IMR-90 (cell line): ENCODE measurements at regions not wholly inside any gene's neighbourhood (a gene's known extent, or its start where the extent isn't known, plus 50 kb on each side); places are given as distances from the start of the nearest gene placed in this dataset.

Experiments
- ATAC-seq: fragments of 200-7000 bp; cut with Tn5 transposase; 2 replicates; pipeline ENCODE4 v1.9.1; 2020; ENCODE audit warnings: low read depth, mild to moderate bottlenecking, moderate library complexity
- BruUV-seq: library from RNA; stranded (reverse); fragments of 400-500 nt; replicated peaks from 2 replicates; lab custom pipeline; 2021; lab: Mats Ljungman, UMichigan
- CTCF ChIA-PET: fragments of 300-600 bp; formaldehyde crosslinking; extraction: SDS; loops from one replicate; lab custom pipeline; 2021; ENCODE audit warnings: antibody characterized with exemption; lab: Yijun Ruan, JAX
- POLR2A ChIA-PET: fragments of 300-600 bp; sonication (Branson Sonifier 250); formaldehyde crosslinking; loops from one replicate; lab custom pipeline; 2022; ENCODE audit warnings: antibody characterized with exemption; ENCODE audit not compliant: unreplicated experiment; lab: Charles Lee
- DNase-seq: peaks from one replicate; pipeline ENCODE4 v3.0.0; 2013
- H2AFZ ChIP-seq: replicated peaks from 2 replicates; pipeline ENCODE3; 2013; ENCODE audit warnings: low read length, mild to moderate bottlenecking; ENCODE audit not compliant: poor library complexity
- H2AK5ac ChIP-seq: 2 replicates; pipeline ENCODE4 v1.6.1; 2013; ENCODE audit warnings: low read depth, low read length, inconsistent platforms
- H2AK9ac ChIP-seq: replicated peaks from 2 replicates; pipeline ENCODE3; 2013; ENCODE audit warnings: mild to moderate bottlenecking, low read depth, low read length, moderate library complexity; ENCODE audit not compliant: poor library complexity
- H2BK120ac ChIP-seq: 2 replicates; pipeline ENCODE4 v1.6.1; 2013; ENCODE audit warnings: low read depth, low read length, inconsistent platforms
- H2BK15ac ChIP-seq: 3 replicates; pipeline ENCODE4 v1.6.1; 2013; ENCODE audit warnings: low read depth, low read length, inconsistent platforms
- H2BK20ac ChIP-seq: 2 replicates; pipeline ENCODE4 v1.6.1; 2013; ENCODE audit warnings: low read depth, mild to moderate bottlenecking, inconsistent platforms, low read length, moderate library complexity
- H2BK5ac ChIP-seq: 2 replicates; pipeline ENCODE4 v1.6.1; 2013; ENCODE audit warnings: mild to moderate bottlenecking, low read depth, low read length, inconsistent platforms; ENCODE audit not compliant: poor library complexity, severe bottlenecking
- H3K14ac ChIP-seq: replicated peaks from 2 replicates; pipeline ENCODE4 v1.6.1; 2013; ENCODE audit warnings: low read depth, low read length, inconsistent platforms
- H3K18ac ChIP-seq: 2 replicates; pipeline ENCODE4 v1.6.1; 2013; ENCODE audit warnings: low read depth, low read length, control low read depth
- H3K23ac ChIP-seq: 2 replicates; pipeline ENCODE4 v1.6.1; 2013; ENCODE audit warnings: low read depth, low read length, inconsistent platforms
- H3K27ac ChIP-seq: 2 replicates; pipeline ENCODE4 v1.5.1; 2013; ENCODE audit warnings: mild to moderate bottlenecking, control low read depth, low read length; ENCODE audit not compliant: insufficient read depth
- H3K27me3 ChIP-seq: 2 replicates; pipeline ENCODE4 v1.6.1; 2013; ENCODE audit warnings: low read length; ENCODE audit not compliant: control insufficient read depth, insufficient read depth
- H3K36me3 ChIP-seq: 2 replicates; pipeline ENCODE4 v1.6.1; 2013; ENCODE audit warnings: low read length, mixed read lengths; ENCODE audit not compliant: control insufficient read depth, insufficient read depth
- H3K4ac ChIP-seq: 2 replicates; pipeline ENCODE4 v1.6.1; 2013; ENCODE audit warnings: low read depth, low read length, inconsistent platforms
- H3K4me1 ChIP-seq: 2 replicates; pipeline ENCODE4 v1.6.1; 2013; ENCODE audit warnings: low read length, mixed read lengths; ENCODE audit not compliant: control insufficient read depth, insufficient read depth
- H3K4me2 ChIP-seq: 2 replicates; pipeline ENCODE4 v1.6.1; 2013; ENCODE audit warnings: low read depth, mild to moderate bottlenecking, control low read depth, low read length, moderate library complexity
- H3K4me3 ChIP-seq: 2 replicates; pipeline ENCODE4 v1.5.1; 2013; ENCODE audit warnings: low read depth, mild to moderate bottlenecking, control low read depth, low read length, moderate library complexity; ENCODE audit not compliant: insufficient read depth
- H3K56ac ChIP-seq: 2 replicates; pipeline ENCODE4 v1.6.1; 2013; ENCODE audit warnings: low read length, inconsistent platforms; ENCODE audit not compliant: insufficient read depth; ENCODE audit errors: extremely low read depth
- H3K79me1 ChIP-seq, 2 experiments: 2 replicates each; pipeline ENCODE4 v1.6.1; 2013; ENCODE audit warnings: low read length in 2 of 2, inconsistent platforms in 1 of 2, low read depth in 1 of 2
- H3K9ac ChIP-seq: 2 replicates; pipeline ENCODE4 v1.6.1; 2013; ENCODE audit warnings: low read depth, low read length, control low read depth
- H3K9me1 ChIP-seq: 2 replicates; pipeline ENCODE4 v1.6.1; 2013; ENCODE audit warnings: low read length, inconsistent platforms; ENCODE audit not compliant: insufficient read depth
- H3K9me3 ChIP-seq: 2 replicates; pipeline ENCODE4 v1.6.1; 2013; ENCODE audit warnings: low read length; ENCODE audit not compliant: control insufficient read depth, insufficient read depth
- H4K20me1 ChIP-seq: 2 replicates; pipeline ENCODE4 v1.6.1; 2013; ENCODE audit warnings: low read length, inconsistent platforms; ENCODE audit not compliant: insufficient read depth
- H4K5ac ChIP-seq: 2 replicates; pipeline ENCODE4 v1.6.1; 2013; ENCODE audit warnings: mild to moderate bottlenecking, low read depth, low read length, control low read depth
- H4K8ac ChIP-seq, 2 experiments: 2 replicates each; pipeline ENCODE4 v1.6.1; 2013; ENCODE audit warnings: low read depth in 2 of 2, low read length in 2 of 2, control low read depth in 1 of 2, inconsistent platforms in 1 of 2
- H4K91ac ChIP-seq: 2 replicates; pipeline ENCODE4 v1.6.1; 2013; ENCODE audit warnings: low read depth, low read length, inconsistent platforms; ENCODE audit not compliant: insufficient read depth
- CEBPB ChIP-seq: IDR thresholded peaks from 2 replicates; pipeline ENCODE4 v1.6.1; 2012; ENCODE audit warnings: low read depth, low read length, improper control_type of control experiment
- WGBS, 2 experiments: methylation state at CpG; one replicate each; pipeline versions ENCODE4 v1.1.5 to v1.1.7; 2013; ENCODE audit warnings: missing lambda C conversion rate in 2 of 2; ENCODE audit not compliant: insufficient read length in 1 of 2; ENCODE audit errors: extremely low coverage in 2 of 2; 5-methylcytosine and 5-hydroxymethylcytosine counted together
- dilution Hi-C: fragments of 300-500 bp; cut with HindIII; formaldehyde crosslinking; loops from one replicate; pipeline ENCODE4 v1.14.3; 2018; ENCODE audit warnings: low sequenced_read_pairs; ENCODE audit not compliant: unreplicated experiment
- in situ Hi-C: fragments of 300-500 bp; cut with MboI; formaldehyde crosslinking; loops from 3 replicates; pipeline ENCODE4 v1.14.3; 2019; ENCODE audit warnings: low sequenced_read_pairs, inconsistent platforms, mixed read lengths
- intact Hi-C: fragments of 100-400 bp; cut with micrococcal nuclease; formaldehyde crosslinking; loops from 2 replicates; pipeline ENCODE4 v1.10.0; 2022
- TF ChIP-seq, protein P1 (sequence below): fragments of 150-350 bp; IDR thresholded peaks from 2 replicates; pipeline ENCODE4 v1.6.1; 2017; ENCODE audit warnings: mild to moderate bottlenecking, antibody characterized with exemption, low read length, low read depth

DNA sequence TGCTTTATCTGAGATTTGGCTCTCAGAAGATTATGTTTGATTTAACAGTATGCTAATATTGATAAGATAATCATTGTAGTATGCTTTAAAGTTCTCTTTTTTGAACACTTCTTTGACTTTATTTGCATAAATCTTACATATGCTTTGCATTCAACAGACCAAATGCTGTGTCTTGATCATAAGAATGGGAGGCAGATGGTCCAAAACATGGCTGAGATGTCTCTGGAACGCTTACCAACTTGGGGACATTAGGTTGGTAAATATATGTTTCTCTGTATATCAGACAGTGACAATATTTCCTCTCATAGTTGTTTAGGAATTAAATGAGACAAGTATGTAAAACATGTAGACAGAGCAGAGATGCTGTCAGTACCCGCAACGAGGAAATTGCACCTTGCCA lies 197.9 kb upstream of the CTNND2 start:
- Histone ChIP-seq H3K23ac (no peak overlapping the region), H3K27ac (no peak overlapping the region), H2AK5ac (no peak overlapping the region), H2BK120ac (no peak overlapping the region), H2BK20ac (no peak overlapping the region), H4K8ac (no peak overlapping the region), H3K18ac (no peak overlapping the region), H4K5ac (no peak overlapping the region), H3K4me3 (no peak overlapping the region), H3K4me2 (no peak overlapping the region), H3K4ac (no peak overlapping the region), H3K56ac (no peak overlapping the region), H3K79me1 (no peaks in the 10 kb centered on the region), H4K91ac (no peak overlapping the region), H3K14ac (no peak overlapping the region), H2AFZ (no peak overlapping the region), H3K27me3 (no peaks in the 10 kb centered on the region), H3K9me3 (no peaks in the 10 kb centered on the region), H2BK5ac (no peak overlapping the region), H3K9ac (no peak overlapping the region), H3K4me1 (no peaks in the 10 kb centered on the region), H2BK15ac (no peak overlapping the region), H3K36me3 (no peaks in the 10 kb centered on the region), H4K20me1 (no peaks in the 10 kb centered on the region), H3K9me1 (no peaks in the 10 kb centered on the region), H2AK9ac (no peak overlapping the region)
- ATAC-seq (no peak), DNase-seq (no peak)
- BruUV-seq = no TSS peak
- ChIA-PET CTCF (no interaction called here), POLR2A (no interaction called here)
- intact Hi-C loops (no loop called here), dilution Hi-C loops (no loop called here), in situ Hi-C loops (no loop called here)
- no CpG with 5 or more reads among the region's 3 CpGs for WGBS, 2 experiments
- TF ChIP-seq, protein P1, sequence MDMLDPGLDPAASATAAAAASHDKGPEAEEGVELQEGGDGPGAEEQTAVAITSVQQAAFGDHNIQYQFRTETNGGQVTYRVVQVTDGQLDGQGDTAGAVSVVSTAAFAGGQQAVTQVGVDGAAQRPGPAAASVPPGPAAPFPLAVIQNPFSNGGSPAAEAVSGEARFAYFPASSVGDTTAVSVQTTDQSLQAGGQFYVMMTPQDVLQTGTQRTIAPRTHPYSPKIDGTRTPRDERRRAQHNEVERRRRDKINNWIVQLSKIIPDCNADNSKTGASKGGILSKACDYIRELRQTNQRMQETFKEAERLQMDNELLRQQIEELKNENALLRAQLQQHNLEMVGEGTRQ = no peak
- TF ChIP-seq CEBPB = no peak
